ENCODE measurements at regions not wholly inside any gene's neighbourhood (a gene's known extent, or its start where the extent isn't known, plus 50 kb on each side); places are given as distances from the start of the nearest gene placed in this dataset.

DNA sequence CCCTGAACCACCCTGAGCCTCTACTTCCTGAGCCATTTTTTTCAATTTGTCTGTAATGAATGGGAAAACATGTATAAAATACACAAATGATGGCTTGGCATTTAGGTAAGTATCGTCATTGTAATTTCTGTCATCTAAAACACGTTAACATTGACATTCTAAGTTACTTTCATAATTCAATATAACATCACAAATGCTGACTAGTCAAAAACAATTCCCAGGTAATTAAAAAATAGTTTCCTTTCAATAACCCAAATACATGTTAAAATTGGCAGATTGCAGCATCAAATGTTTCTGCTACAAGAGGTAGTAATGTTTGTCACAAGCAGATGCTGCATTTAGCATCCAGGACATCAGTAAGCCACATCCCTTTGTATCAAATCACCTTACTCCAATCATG is 776.4 kb downstream of the KCTD16 start:
- TF ChIP-seq, protein P1, sequence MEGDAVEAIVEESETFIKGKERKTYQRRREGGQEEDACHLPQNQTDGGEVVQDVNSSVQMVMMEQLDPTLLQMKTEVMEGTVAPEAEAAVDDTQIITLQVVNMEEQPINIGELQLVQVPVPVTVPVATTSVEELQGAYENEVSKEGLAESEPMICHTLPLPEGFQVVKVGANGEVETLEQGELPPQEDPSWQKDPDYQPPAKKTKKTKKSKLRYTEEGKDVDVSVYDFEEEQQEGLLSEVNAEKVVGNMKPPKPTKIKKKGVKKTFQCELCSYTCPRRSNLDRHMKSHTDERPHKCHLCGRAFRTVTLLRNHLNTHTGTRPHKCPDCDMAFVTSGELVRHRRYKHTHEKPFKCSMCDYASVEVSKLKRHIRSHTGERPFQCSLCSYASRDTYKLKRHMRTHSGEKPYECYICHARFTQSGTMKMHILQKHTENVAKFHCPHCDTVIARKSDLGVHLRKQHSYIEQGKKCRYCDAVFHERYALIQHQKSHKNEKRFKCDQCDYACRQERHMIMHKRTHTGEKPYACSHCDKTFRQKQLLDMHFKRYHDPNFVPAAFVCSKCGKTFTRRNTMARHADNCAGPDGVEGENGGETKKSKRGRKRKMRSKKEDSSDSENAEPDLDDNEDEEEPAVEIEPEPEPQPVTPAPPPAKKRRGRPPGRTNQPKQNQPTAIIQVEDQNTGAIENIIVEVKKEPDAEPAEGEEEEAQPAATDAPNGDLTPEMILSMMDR (IDR thresholded peaks at IDR 0.05): no peak
- no peak for TF ChIP-seq POLR2A (IDR thresholded peaks at IDR 0.05)

All from esophagus squamous epithelium (tissue), 4 donors.